Neural progenitor cell (in vitro differentiated cells): ENCODE measurements at regions not wholly inside any gene's neighbourhood (a gene's known extent, or its start where the extent isn't known, plus 50 kb on each side); places are given as distances from the start of the nearest gene placed in this dataset.

Experiments used
- CTCF ChIP-seq: fragments of 200-600 bp; sonication (generic); IDR thresholded peaks from 2 replicates; pipeline ENCODE4 v1.5.1; 2017; ENCODE audit warnings: antibody characterized with exemption, mild to moderate bottlenecking
- EZH2phosphoT487 ChIP-seq: fragments of 200-600 bp; sonication (generic); IDR thresholded peaks from 2 replicates; pipeline ENCODE4 v1.6.1; 2017; ENCODE audit warnings: antibody characterized with exemption

- no peak for TF ChIP-seq EZH2phosphoT487
- no peak for TF ChIP-seq CTCF
These were observed 346.8 kb downstream of the ETNK1 start for GRCh38 chr12:22971701-22972191.
